ENCODE measurements at regions not wholly inside any gene's neighbourhood (a gene's known extent, or its start where the extent isn't known, plus 50 kb on each side); places are given as distances from the start of the nearest gene placed in this dataset.

DNA sequence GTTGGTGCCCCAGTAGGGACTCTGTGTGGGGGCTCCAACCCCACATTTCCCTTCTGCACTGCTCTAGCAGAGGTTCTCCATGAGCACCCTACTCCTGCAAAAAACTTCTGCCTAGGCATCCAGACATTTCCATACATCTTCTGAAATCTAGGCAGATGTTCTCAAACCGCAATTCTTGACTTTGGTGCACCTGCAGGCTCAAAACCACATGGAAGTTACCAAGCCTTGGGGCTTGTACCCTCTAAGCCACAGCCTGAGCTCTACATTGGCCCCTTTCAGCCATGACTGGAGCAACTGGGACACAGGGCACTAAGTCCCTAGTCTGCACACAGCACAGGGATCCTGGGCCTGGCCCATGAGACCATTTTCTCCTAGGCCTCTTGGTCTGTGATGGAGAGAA, 66.5 kb upstream of the VGLL3 start (continued):
- TF ChIP-seq, protein P1, sequence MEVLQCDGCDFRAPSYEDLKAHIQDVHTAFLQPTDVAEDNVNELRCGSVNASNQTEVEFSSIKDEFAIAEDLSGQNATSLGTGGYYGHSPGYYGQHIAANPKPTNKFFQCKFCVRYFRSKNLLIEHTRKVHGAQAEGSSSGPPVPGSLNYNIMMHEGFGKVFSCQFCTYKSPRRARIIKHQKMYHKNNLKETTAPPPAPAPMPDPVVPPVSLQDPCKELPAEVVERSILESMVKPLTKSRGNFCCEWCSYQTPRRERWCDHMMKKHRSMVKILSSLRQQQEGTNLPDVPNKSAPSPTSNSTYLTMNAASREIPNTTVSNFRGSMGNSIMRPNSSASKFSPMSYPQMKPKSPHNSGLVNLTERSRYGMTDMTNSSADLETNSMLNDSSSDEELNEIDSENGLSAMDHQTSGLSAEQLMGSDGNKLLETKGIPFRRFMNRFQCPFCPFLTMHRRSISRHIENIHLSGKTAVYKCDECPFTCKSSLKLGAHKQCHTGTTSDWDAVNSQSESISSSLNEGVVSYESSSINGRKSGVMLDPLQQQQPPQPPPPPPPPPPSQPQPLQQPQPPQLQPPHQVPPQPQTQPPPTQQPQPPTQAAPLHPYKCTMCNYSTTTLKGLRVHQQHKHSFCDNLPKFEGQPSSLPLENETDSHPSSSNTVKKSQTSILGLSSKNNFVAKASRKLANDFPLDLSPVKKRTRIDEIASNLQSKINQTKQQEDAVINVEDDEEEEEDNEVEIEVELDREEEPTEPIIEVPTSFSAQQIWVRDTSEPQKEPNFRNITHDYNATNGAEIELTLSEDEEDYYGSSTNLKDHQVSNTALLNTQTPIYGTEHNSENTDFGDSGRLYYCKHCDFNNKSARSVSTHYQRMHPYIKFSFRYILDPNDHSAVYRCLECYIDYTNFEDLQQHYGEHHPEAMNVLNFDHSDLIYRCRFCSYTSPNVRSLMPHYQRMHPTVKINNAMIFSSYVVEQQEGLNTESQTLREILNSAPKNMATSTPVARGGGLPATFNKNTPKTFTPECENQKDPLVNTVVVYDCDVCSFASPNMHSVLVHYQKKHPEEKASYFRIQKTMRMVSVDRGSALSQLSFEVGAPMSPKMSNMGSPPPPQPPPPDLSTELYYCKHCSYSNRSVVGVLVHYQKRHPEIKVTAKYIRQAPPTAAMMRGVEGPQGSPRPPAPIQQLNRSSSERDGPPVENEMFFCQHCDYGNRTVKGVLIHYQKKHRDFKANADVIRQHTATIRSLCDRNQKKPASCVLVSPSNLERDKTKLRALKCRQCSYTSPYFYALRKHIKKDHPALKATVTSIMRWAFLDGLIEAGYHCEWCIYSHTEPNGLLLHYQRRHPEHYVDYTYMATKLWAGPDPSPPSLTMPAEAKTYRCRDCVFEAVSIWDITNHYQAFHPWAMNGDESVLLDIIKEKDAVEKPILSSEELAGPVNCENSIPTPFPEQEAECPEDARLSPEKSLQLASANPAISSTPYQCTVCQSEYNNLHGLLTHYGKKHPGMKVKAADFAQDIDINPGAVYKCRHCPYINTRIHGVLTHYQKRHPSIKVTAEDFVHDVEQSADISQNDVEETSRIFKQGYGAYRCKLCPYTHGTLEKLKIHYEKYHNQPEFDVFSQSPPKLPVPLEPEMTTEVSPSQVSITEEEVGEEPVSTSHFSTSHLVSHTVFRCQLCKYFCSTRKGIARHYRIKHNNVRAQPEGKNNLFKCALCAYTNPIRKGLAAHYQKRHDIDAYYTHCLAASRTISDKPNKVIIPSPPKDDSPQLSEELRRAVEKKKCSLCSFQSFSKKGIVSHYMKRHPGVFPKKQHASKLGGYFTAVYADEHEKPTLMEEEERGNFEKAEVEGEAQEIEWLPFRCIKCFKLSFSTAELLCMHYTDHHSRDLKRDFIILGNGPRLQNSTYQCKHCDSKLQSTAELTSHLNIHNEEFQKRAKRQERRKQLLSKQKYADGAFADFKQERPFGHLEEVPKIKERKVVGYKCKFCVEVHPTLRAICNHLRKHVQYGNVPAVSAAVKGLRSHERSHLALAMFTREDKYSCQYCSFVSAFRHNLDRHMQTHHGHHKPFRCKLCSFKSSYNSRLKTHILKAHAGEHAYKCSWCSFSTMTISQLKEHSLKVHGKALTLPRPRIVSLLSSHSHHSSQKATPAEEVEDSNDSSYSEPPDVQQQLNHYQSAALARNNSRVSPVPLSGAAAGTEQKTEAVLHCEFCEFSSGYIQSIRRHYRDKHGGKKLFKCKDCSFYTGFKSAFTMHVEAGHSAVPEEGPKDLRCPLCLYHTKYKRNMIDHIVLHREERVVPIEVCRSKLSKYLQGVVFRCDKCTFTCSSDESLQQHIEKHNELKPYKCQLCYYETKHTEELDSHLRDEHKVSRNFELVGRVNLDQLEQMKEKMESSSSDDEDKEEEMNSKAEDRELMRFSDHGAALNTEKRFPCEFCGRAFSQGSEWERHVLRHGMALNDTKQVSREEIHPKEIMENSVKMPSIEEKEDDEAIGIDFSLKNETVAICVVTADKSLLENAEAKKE (CRISPR knock-in tag; IDR thresholded peaks at IDR 0.05) = no peak
- TF ChIP-seq, protein P2, sequence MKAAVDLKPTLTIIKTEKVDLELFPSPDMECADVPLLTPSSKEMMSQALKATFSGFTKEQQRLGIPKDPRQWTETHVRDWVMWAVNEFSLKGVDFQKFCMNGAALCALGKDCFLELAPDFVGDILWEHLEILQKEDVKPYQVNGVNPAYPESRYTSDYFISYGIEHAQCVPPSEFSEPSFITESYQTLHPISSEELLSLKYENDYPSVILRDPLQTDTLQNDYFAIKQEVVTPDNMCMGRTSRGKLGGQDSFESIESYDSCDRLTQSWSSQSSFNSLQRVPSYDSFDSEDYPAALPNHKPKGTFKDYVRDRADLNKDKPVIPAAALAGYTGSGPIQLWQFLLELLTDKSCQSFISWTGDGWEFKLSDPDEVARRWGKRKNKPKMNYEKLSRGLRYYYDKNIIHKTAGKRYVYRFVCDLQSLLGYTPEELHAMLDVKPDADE (IDR thresholded peaks at IDR 0.05) = no peak
- TF ChIP-seq POLR2AphosphoS5 (IDR thresholded peaks at IDR 0.05; ENCODE audit: low read depth) (no peak), EZH2phosphoT487 (IDR thresholded peaks at IDR 0.05; ENCODE audit: unreplicated experiment) (no peak), CREB1 (CRISPR knock-in tag; IDR thresholded peaks at IDR 0.05; ENCODE audit: low read depth) (no peak), NANOG (IDR thresholded peaks at IDR 0.05; ENCODE audit: borderline replicate concordance) (no peak), STAT1 (IDR thresholded peaks at IDR 0.05; ENCODE audit: unreplicated experiment) (no peak), ZNF114 (CRISPR knock-in tag; IDR thresholded peaks at IDR 0.05) (no peak), EZH2 (IDR thresholded peaks at IDR 0.05; ENCODE audit: low read depth, unreplicated experiment) (no peak)

DNA sequence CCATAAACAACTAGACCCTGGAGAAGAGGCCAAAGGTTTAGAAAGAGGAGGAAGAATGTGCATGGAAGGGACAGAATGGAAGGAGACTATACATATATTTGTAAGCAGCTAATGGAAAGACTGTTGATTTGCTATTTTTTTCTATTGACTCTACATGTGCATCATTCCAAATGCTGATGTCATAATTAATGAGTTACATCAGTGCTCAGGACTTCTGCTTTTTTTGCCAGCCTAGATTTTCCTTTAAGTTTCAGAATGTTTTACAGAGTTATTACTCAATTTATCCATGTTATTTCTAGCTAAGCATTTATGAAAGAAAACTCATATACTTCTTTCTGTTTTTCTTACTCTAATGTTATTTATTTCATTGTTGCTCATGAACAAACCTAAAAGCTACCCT, 62.6 kb upstream of the VGLL3 start:
- no peak overlapping the region for H3K4me3 Mint-ChIP-seq
- H3F3A ChIP-seq (replicated peaks; ENCODE audit: low read depth) = no peaks in the 10 kb centered on the region
- H3K9me3 Mint-ChIP-seq = peaks cover 2% of the 10 kb centered on the region
- no peak overlapping the region for H3K4me3 ChIP-seq
- no peaks in the 10 kb centered on the region for H3K4me1 ChIP-seq (ENCODE audit: insufficient read depth)
- ATAC-seq (no peak), DNase-seq (ENCODE audit: low spot score) (no peak)
- H3K4me2 ChIP-seq = no peak overlapping the region
- no peak overlapping the region for H2AFZ ChIP-seq
- H4K20me1 ChIP-seq (replicated peaks; ENCODE audit: insufficient read depth) = no peaks in the 10 kb centered on the region
- H3K27ac ChIP-seq (ENCODE audit: low read depth) = no peak overlapping the region
- no peaks in the 10 kb centered on the region for H3K36me3 Mint-ChIP-seq (ENCODE audit: low read depth)
- H3K27me3 ChIP-seq (ENCODE audit: insufficient read depth) = peaks cover 5% of the 10 kb centered on the region; the same call in 1 of the 2 replicates
- TF ChIP-seq NANOG (IDR thresholded peaks at IDR 0.05; ENCODE audit: borderline replicate concordance) = no peak
- no peak for TF ChIP-seq EZH2phosphoT487 (IDR thresholded peaks at IDR 0.05; ENCODE audit: unreplicated experiment)
- no peak for TF ChIP-seq POLR2AphosphoS5 (IDR thresholded peaks at IDR 0.05; ENCODE audit: low read depth)
- no peak for TF ChIP-seq ZNF114 (CRISPR knock-in tag; IDR thresholded peaks at IDR 0.05)
- no peak for TF ChIP-seq EZH2 (IDR thresholded peaks at IDR 0.05; ENCODE audit: low read depth, unreplicated experiment)
- peaks cover 18% of the 10 kb centered on the region for H3K9me2 ChIP-seq (ENCODE audit: insufficient read depth)
- H3K27me3 Mint-ChIP-seq (ENCODE audit: insufficient read depth, low read depth, poor library complexity) = no peaks in the 10 kb centered on the region
- H3K36me3 ChIP-seq (ENCODE audit: insufficient read depth) = 0 out of 2 replicates have a peak, but pooled peaks cover 4% of the 10 kb centered on the region
- H3K27ac Mint-ChIP-seq = no peak overlapping the region
- no peaks in the 10 kb centered on the region for H3K79me2 ChIP-seq (replicated peaks; ENCODE audit: insufficient read depth)
- no peaks in the 10 kb centered on the region for H3K4me1 Mint-ChIP-seq
